Panc1 (cell line): ENCODE measurements at regions not wholly inside any gene's neighbourhood (a gene's known extent, or its start where the extent isn't known, plus 50 kb on each side); places are given as distances from the start of the nearest gene placed in this dataset.

Source experiments
- CTCF ChIP-seq: fragments of 450-650 bp; IDR thresholded peaks from 2 replicates; pipeline ENCODE4 v1.5.1; 2017; ENCODE audit warnings: mild to moderate bottlenecking
- POLR2AphosphoS5 ChIP-seq: IDR thresholded peaks from 2 replicates; pipeline ENCODE4 v1.6.1; 2012; ENCODE audit warnings: mild to moderate bottlenecking, low read depth, low read length, moderate library complexity
- REST ChIP-seq, 2 experiments: IDR thresholded peaks; 2 replicates each; pipeline ENCODE4 v1.6.1; 2011 to 2012; ENCODE audit warnings: low read depth in 2 of 2, control low read depth in 1 of 2, low read length in 1 of 2, mild to moderate bottlenecking in 1 of 2, moderate library complexity in 1 of 2; ENCODE audit not compliant: insufficient read depth in 1 of 2
- SIN3A ChIP-seq: IDR thresholded peaks from 2 replicates; pipeline ENCODE4 v1.6.1; 2012; ENCODE audit warnings: low read depth, mild to moderate bottlenecking, low read length, moderate library complexity, borderline replicate concordance; ENCODE audit not compliant: insufficient read depth
- TCF7L2 ChIP-seq: IDR thresholded peaks from 2 replicates; pipeline ENCODE4 v1.6.1; 2011; ENCODE audit warnings: mild to moderate bottlenecking, low read depth, low read length, inconsistent platforms

GRCh38 chr14:29191092-29191491 is 424.5 kb downstream of the FOXG1 start:
- no peak for TF ChIP-seq CTCF
- TF ChIP-seq POLR2AphosphoS5, result no peak
- no peak for TF ChIP-seq REST (IDR thresholded peaks at IDR 0.05; ENCODE audit: insufficient read depth in 1 of 2, low read depth in 2 of 2, low read length in 1 of 2)
- no peak for TF ChIP-seq SIN3A
- TF ChIP-seq TCF7L2, result no peak
